Naive B cell (primary cell): ENCODE measurements at regions not wholly inside any gene's neighbourhood (a gene's known extent, or its start where the extent isn't known, plus 50 kb on each side); places are given as distances from the start of the nearest gene placed in this dataset.
"Not testable (repeated sequence)": the region's sequence is repeated elsewhere in the genome, so short reads cannot be mapped to it uniquely, and the experiment has no call there.

Source experiments
- ATAC-seq, 2 donors: fragments of 150-1000 bp; cut with Tn5 transposase; 2 replicates each; pipeline ENCODE4 v1.10.0; 2021; ENCODE audit warnings: low read depth in 2 of 2, mild to moderate bottlenecking in 2 of 2, moderate library complexity in 2 of 2
- DNase-seq: peaks from one replicate; pipeline ENCODE4 v3.0.0; 2022
- H3K27ac Mint-ChIP-seq, 6 donors: one replicate each; pipeline ENCODE4 v1.8.0; 2020 to 2022; ENCODE audit warnings: mild to moderate bottlenecking in 6 of 6, mixed read lengths in 6 of 6, moderate library complexity in 5 of 6, inconsistent platforms in 2 of 6
- H3K27me3 Mint-ChIP-seq, 3 donors: one replicate each; pipeline ENCODE4 v1.8.0; 2021 to 2022; ENCODE audit warnings: mixed read lengths in 3 of 3, mild to moderate bottlenecking in 1 of 3
- H3K36me3 Mint-ChIP-seq, 2 donors: one replicate each; pipeline ENCODE4 v1.8.0; 2020 to 2022; ENCODE audit warnings: mixed read lengths in 2 of 2, inconsistent platforms in 1 of 2, mild to moderate bottlenecking in 1 of 2
- H3K4me1 Mint-ChIP-seq, 3 donors: one replicate each; pipeline ENCODE4 v1.8.0; 2020 to 2022; ENCODE audit warnings: mixed read lengths in 3 of 3, inconsistent platforms in 1 of 3, mild to moderate bottlenecking in 1 of 3, moderate library complexity in 1 of 3
- H3K4me3 Mint-ChIP-seq, 8 donors: one replicate each; pipeline ENCODE4 v1.8.0; 2020 to 2022; ENCODE audit warnings: mild to moderate bottlenecking in 8 of 8, mixed read lengths in 8 of 8, moderate library complexity in 8 of 8, inconsistent platforms in 2 of 8
- H3K9me3 Mint-ChIP-seq, 7 donors: one replicate each; pipeline ENCODE4 v1.8.0; 2020 to 2022; ENCODE audit warnings: mixed read lengths in 7 of 7, mild to moderate bottlenecking in 5 of 7, inconsistent platforms in 2 of 7, moderate library complexity in 1 of 7

DNA sequence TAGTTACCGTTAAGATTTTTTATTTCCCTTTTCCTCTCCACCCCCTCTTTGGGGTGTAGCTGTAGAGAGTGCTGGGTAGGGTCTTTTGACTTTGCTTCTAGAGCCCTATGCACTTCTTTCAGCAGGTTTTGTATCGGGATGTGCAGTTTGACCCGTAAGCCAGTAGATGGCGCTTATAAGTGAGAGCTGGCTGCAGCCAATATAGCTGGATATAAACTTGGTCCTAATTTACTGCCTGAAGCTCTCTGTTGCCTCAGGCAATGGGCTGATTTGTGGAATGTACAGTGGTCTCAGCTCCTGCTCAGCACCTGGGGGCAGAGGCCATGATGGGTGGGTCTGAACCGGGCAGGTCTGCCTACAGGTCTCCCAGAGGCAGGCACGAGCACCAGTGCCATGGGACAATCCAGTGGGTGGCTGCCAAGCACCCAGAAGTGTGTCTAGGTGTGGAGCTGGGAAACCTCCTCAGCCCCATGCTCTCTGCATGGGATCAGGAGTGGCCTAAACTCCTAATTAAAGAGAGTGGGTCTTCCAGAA is 146.5 kb downstream of the SPANXN1 start:
- Mint-ChIP-seq H3K4me1 (no peaks in the 10 kb centered on the region), H3K36me3 (no peaks in the 10 kb centered on the region), H3K4me3 (no peak overlapping the region), H3K9me3 (peaks cover 0 to 7% (median 0%) of the 10 kb centered on the region in 7 donors), H3K27ac (no peak overlapping the region), H3K27me3 (no peaks in the 10 kb centered on the region)
- no peak for ATAC-seq
- DNase-seq, result no peak

DNA sequence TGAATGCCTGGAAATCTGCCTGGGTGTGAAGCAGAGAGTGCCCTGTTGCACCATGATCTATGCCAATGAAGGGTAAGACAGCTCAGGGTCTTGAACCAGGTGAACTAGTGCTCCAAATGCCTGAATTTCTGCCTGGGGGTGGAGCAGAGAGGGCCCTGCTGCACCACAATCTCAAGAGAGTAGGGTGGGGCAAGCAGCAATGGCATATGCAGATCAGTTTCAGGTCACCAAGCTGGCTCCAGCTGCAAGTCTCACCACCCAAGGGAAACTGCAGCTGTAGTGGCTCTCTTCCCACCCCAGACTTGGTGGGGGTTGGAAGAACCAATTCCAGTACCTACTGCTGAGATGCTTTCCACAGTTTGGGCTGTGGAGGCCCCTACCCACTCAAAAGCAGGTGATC is 147.0 kb downstream of the SPANXN1 start:
- peaks cover 0 to 7% (median 0%) of the 10 kb centered on the region in 7 donors for H3K9me3 Mint-ChIP-seq
- ATAC-seq (no peak), DNase-seq (no peak)
- H3K4me3 Mint-ChIP-seq, result no peak overlapping the region
- H3K27ac Mint-ChIP-seq, result no peak overlapping the region
- no peaks in the 10 kb centered on the region for H3K4me1 Mint-ChIP-seq
- no peaks in the 10 kb centered on the region for H3K36me3 Mint-ChIP-seq
- H3K27me3 Mint-ChIP-seq, result no peaks in the 10 kb centered on the region

DNA sequence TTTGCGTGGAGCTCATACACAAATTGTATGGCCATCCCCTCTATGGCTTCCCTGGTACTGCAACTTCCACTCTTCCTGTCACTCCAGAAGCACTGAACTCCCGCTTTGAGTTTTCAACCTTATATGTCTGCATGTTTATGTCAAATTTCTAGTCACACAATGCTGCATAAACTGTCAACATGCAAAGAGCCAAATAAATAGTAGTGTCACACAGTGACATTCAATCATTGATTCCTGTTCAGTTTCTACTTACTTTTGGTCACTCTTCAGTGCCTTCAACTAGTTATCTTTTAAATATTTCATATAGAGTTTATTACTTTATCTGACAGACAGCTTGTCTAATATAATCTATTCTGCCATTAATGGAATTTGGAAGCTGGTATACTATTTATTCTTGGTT is 149.3 kb downstream of the SPANXN1 start:
- Mint-ChIP-seq H3K9me3 (peaks cover 0 to 7% (median 0%) of the 10 kb centered on the region in 7 donors), H3K27me3 (no peaks in the 10 kb centered on the region), H3K4me1 (no peaks in the 10 kb centered on the region), H3K27ac (no peak overlapping the region), H3K36me3 (no peaks in the 10 kb centered on the region), H3K4me3 (no peak overlapping the region)
- no peak for ATAC-seq
- no peak for DNase-seq

DNA sequence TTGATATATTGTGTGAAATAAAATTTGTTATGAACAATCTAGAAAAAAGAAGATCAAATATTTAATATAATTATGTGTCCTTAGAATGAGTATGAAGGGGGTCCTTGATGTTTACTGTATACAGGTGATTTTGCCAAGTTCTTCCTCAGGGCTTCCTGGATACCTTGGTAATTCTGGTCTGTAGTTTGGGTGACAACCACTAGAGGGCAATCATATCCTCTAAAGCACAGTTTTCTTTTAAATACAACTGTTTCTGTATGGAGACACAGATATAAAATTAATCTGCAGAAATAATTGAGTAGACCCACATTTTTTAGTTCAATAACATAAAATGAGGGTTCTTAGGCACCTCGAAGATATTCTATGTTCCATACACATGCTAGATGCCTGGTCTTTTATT is 157.7 kb downstream of the SPANXN1 start:
- no peaks in the 10 kb centered on the region for H3K36me3 Mint-ChIP-seq
- no peak for DNase-seq
- H3K4me3 Mint-ChIP-seq, result no peak overlapping the region
- no peak overlapping the region for H3K27ac Mint-ChIP-seq
- H3K4me1 Mint-ChIP-seq, result no peaks in the 10 kb centered on the region
- no peak for ATAC-seq
- H3K27me3 Mint-ChIP-seq, result no peaks in the 10 kb centered on the region
- H3K9me3 Mint-ChIP-seq, result no peaks in the 10 kb centered on the region

DNA sequence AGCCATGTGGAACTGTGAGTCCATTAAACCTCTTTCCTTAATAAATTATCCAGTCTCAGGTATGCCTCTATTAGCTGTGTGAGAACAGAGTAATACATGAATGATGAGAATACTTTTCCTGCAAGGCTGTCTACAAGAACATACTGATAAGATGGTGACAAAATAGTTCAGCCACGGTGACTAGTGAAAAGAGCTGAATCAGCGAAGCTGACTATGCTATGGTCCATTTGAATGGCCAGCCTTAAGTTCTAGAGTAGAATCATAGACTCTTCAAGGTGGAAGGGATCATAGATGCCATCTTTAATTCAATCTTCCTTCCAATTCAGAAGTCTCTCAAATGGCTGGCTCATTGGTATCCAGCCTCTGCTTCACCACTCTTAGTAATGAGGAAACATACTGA is 163.3 kb downstream of the SPANXN1 start:
- no peak overlapping the region for H3K27ac Mint-ChIP-seq
- peaks cover 0 to 5% (median 2%) of the 10 kb centered on the region in 7 donors for H3K9me3 Mint-ChIP-seq
- H3K36me3 Mint-ChIP-seq, result no peaks in the 10 kb centered on the region
- no peaks in the 10 kb centered on the region for H3K4me1 Mint-ChIP-seq
- DNase-seq (no peak), ATAC-seq (no peak)
- no peaks in the 10 kb centered on the region for H3K27me3 Mint-ChIP-seq
- no peak overlapping the region for H3K4me3 Mint-ChIP-seq

DNA sequence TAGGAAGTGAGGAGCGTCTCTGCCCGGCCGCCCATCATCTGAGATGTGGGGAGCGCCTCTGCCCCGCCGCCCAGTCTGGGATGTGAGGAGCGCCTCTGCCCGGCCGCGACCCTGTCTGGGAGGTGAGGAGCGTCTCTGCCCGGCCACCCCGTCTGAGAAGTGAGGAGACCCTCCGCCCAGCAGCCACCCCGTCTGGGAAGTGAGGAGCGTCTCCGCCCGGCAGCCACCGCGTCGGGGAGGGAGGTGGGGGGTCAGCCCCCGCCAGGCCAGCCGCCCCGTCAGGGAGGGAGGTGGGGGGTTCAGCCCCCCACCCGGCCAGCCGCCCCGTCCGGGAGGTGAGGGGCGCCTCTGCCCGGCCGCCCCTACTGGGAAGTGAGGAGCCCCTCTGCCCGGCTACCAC is 188.9 kb downstream of the SPANXN1 start:
- H3K27me3 Mint-ChIP-seq, H3K27ac Mint-ChIP-seq, DNase-seq, ATAC-seq, H3K36me3 Mint-ChIP-seq, H3K4me3 Mint-ChIP-seq, H3K4me1 Mint-ChIP-seq, H3K9me3 Mint-ChIP-seq: not testable (repeated sequence)

DNA sequence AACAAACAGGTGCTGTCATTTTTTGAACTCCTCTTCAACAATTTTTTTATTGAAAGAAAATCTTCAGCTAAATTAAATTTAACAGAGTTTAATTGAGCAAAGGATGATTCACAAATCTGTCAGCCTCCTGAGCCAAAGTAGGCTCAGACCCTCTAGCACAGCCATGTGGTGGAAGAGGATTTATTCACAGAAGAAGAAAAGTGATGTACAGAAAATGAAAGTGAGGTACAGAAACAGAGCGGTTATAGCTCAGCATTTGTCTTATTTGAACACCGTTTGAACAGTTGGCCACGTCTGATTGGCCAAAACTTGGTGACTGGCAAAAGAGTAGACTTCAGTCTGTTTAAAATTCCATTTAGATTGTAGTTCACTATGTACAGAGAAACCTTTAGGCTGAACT is 217.3 kb downstream of the SPANXN1 start:
- Mint-ChIP-seq H3K4me1 (no peaks in the 10 kb centered on the region), H3K27ac (no peak overlapping the region), H3K36me3 (no peaks in the 10 kb centered on the region), H3K4me3 (no peak overlapping the region), H3K27me3 (no peaks in the 10 kb centered on the region), H3K9me3 (peaks cover 0 to 9% (median 0%) of the 10 kb centered on the region in 7 donors)
- no peak for DNase-seq
- ATAC-seq, result no peak

DNA sequence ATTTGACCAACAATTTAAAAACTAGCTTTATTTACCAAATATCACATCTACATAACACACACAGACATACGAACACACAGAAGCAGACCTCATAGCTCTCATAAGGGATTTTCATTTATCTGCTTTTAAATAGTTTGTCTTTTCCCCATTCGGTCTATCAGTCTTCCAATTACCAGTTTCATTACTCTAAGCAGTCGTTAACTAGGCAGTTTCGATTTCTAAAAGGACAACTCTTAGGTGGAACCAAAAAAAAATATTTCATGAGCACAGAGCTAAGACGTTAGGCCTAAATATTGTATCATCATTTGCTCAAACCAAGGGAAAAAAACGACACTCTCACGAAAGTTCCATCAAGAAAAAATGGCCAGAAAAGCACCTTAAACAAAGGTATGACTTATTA is 228.4 kb downstream of the SPANXN1 start:
- Mint-ChIP-seq H3K36me3 (no peaks in the 10 kb centered on the region), H3K27ac (no peak overlapping the region)
- no peak for DNase-seq

DNA sequence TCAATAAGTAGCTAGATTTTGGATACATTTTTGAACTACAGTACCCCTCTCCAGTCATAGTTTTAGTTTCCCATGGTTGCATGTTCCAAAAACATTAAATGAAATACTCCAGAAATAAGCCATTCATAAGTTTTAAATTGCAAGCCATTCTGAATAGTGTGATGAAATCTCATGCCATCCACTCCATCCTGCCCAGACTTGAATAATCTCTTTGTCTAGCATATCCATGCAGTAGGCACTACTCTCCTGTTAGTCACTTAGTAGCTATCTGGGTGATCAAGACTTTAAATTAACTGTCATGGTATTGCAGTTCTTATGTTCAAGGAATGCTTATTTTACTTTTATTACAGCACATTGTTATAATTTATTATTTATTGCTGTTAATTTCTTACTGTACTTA is 237.4 kb downstream of the SPANXN1 start:
- Mint-ChIP-seq H3K27ac (no peak overlapping the region), H3K4me3 (no peak overlapping the region), H3K4me1 (no peaks in the 10 kb centered on the region)

More for the DNA sequence above, 228.4 kb downstream of the SPANXN1 start:
- peaks cover 0 to 3% (median 0%) of the 10 kb centered on the region in 7 donors for H3K9me3 Mint-ChIP-seq
- no peak for ATAC-seq
- peak overlapping the region in 1 of 8 donors; percentile 30 for H3K4me3 Mint-ChIP-seq
- no peaks in the 10 kb centered on the region for H3K4me1 Mint-ChIP-seq
- no peaks in the 10 kb centered on the region for H3K27me3 Mint-ChIP-seq

DNA sequence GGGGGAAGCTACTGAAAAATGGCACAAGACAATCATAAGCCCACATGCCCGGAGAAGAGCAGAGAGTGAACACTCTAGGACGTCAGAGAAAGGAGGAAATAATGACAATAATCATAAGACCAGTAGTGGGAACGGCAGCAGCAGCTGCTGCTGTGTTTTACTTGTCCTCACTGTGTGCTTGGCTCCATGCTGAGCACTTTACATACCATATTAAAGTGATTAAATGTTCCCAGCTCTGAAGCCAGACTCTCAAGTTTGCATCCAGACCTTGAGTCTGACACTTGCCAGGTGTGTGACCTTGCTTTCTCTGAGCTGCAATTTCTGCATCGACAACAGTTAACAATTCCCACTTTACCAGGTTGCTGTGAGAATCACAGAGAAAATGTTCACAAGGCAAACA is 255.4 kb downstream of the SPANXN1 start:
- H3K4me3 Mint-ChIP-seq, result no peak overlapping the region

More for the DNA sequence above, 237.4 kb downstream of the SPANXN1 start:
- H3K9me3 Mint-ChIP-seq, result peaks cover 0 to 14% (median 2%) of the 10 kb centered on the region in 7 donors
- ATAC-seq (no peak), DNase-seq (no peak)
- H3K27me3 Mint-ChIP-seq, result no peaks in the 10 kb centered on the region
- H3K36me3 Mint-ChIP-seq, result no peaks in the 10 kb centered on the region

DNA sequence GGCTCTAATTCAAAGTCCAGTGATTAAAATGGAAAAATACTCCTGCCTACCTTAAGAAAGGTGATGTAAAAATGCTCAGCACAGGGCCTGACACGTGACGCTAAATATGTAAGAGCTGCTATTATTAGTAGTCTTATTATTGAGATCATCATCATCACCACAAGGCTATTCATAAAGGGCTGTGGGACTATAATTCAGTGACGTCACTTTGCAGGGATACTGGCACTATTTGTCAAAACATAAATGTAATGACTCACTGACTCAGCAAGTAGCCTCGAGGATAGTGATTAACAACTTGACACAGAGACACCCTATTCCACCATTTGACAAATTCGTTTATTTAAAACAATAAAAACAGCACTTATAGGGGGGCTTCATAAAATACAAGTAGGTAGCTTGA is 258.9 kb downstream of the SPANXN1 start:
- ATAC-seq (no peak), DNase-seq (no peak)
- no peaks in the 10 kb centered on the region for H3K4me1 Mint-ChIP-seq

More for the DNA sequence above, 255.4 kb downstream of the SPANXN1 start:
- H3K9me3 Mint-ChIP-seq, result peaks cover 0 to 7% (median 5%) of the 10 kb centered on the region in 7 donors
- H3K4me1 Mint-ChIP-seq, result no peaks in the 10 kb centered on the region
- no peaks in the 10 kb centered on the region for H3K36me3 Mint-ChIP-seq
- no peaks in the 10 kb centered on the region for H3K27me3 Mint-ChIP-seq
- no peak overlapping the region for H3K27ac Mint-ChIP-seq
- DNase-seq, result no peak
- ATAC-seq, result no peak

DNA sequence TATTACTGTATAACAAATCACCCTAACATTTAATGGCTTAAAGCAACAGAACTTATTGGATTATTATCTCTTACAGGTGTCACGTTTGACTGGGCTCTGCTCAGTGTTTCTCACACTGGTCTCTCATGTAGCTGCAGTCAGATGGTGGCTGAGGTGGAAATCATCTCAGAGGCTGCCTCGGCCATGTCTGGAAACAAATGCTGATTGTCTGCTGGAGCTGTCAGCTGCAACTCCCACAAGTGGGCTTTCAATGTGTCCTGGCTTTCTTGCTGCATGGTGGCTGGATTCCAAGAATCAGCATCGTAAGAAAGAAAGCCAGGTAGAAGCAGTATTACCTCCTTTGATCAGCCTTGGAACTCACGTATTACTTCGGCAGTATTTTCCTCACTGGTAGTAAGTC is 277.6 kb downstream of the SPANXN1 start:
- no peaks in the 10 kb centered on the region for H3K4me1 Mint-ChIP-seq
- H3K27ac Mint-ChIP-seq, result no peak overlapping the region
- no peak for DNase-seq
- H3K27me3 Mint-ChIP-seq, result no peaks in the 10 kb centered on the region
- H3K9me3 Mint-ChIP-seq, result peaks cover 0 to 7% (median 2%) of the 10 kb centered on the region in 7 donors
- H3K36me3 Mint-ChIP-seq, result no peaks in the 10 kb centered on the region
- no peak overlapping the region for H3K4me3 Mint-ChIP-seq
- ATAC-seq, result no peak

More for the DNA sequence above, 258.9 kb downstream of the SPANXN1 start:
- Mint-ChIP-seq H3K27me3 (no peaks in the 10 kb centered on the region), H3K27ac (no peak overlapping the region), H3K4me3 (no peak overlapping the region), H3K9me3 (peaks cover 2 to 29% (median 11%) of the 10 kb centered on the region in 7 donors), H3K36me3 (no peaks in the 10 kb centered on the region)

DNA sequence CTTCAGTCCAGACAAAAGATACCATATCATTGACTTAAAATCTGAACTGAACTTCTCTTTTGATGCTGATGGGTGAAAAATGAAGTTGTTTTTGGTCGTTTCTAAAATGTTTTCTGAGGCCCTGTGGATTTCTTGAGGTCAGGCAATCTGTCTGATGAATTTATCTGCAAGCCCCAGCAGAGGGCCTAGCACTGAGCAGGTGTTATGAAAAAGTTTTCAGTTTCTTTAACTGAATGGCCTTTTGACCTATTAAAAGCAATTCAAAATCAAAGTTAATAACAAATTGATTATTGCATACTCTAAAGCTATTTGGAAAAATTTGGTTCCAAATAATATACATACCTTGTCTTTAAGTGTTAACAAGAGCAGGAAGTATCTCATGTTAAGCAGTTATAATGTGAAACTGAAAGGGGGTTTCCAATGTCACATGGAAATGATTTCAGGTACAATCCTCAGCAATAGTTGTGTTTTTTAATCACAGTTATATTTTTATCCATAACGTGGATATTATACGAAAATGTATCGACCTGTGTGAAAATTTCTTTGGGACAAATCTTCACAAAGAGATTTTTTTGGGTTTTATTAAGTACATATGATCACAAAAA is 285.0 kb downstream of the SPANXN1 start:
- H3K4me1 Mint-ChIP-seq, result no peaks in the 10 kb centered on the region
- H3K36me3 Mint-ChIP-seq, result no peaks in the 10 kb centered on the region
- no peak for DNase-seq
- H3K4me3 Mint-ChIP-seq, result no peak overlapping the region
- peaks cover 0 to 12% (median 2%) of the 10 kb centered on the region in 7 donors for H3K9me3 Mint-ChIP-seq
- H3K27ac Mint-ChIP-seq, result no peak overlapping the region
- H3K27me3 Mint-ChIP-seq, result no peaks in the 10 kb centered on the region
- no peak for ATAC-seq

DNA sequence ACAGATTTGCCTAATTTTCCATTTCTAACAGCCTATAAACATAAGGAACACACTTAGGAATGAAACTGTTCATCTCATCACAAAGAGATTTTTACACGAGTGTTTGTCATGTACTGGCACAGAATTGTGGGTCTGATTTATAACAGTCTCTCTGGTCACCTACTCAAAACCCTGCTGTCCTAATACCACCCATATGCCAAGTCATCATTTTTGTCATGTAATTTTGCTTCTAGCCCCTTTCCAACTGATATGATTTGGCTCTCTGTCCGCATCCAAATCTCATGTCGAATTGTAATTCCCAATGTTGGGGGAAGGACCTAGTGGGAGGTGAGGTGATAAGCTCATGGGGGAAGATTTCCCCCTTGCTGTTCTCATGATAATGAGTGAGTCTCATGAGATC is 284.1 kb upstream of the SLITRK2 start:
- Mint-ChIP-seq H3K4me3 (no peak overlapping the region), H3K27me3 (no peaks in the 10 kb centered on the region), H3K27ac (no peak overlapping the region), H3K4me1 (no peaks in the 10 kb centered on the region), H3K36me3 (no peaks in the 10 kb centered on the region), H3K9me3 (peaks cover 0 to 12% (median 2%) of the 10 kb centered on the region in 7 donors)
- ATAC-seq (no peak), DNase-seq (no peak)
